G401 (cell line): ENCODE measurements at regions not wholly inside any gene's neighbourhood (a gene's known extent, or its start where the extent isn't known, plus 50 kb on each side); places are given as distances from the start of the nearest gene placed in this dataset.

Experiments
- DNase-seq: peaks from one replicate; pipeline ENCODE4 v3.0.0-alpha.2; 2015; ENCODE audit warnings: low spot score
- in situ Hi-C: cut with HindIII; loops from 2 replicates; pipeline ENCODE4 v1.10.0; 2016; ENCODE audit warnings: low sequenced_read_pairs, mixed read lengths

GRCh38 chr4:19358015-19358414, 893.7 kb upstream of the SLIT2 start:
- DNase-seq, result no peak

DNA sequence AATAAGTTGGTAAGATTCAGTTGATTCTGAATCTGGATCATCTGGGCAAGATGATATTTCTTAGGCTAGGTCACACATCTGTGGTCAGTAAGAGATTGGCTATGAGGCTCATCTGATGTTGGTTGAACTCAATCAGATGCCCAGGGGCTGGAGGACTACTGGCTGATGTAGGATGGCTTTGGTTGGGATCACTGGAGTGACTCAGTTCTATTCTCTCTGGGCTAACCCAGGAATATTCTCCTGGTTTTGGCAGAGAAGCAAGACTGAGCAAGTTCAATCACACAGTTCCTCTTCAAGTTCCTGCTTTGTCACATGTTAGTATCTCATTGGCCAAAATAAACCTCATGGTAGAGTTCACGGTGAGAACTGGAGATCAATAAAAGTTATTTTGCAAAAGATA, 902.3 kb upstream of the SLIT2 start:
- in situ Hi-C loops, result no loop called here
- DNase-seq, result no peak

More at GRCh38 chr4:19358015-19358414, 893.7 kb upstream of the SLIT2 start:
- in situ Hi-C loops, result no loop called here

DNA sequence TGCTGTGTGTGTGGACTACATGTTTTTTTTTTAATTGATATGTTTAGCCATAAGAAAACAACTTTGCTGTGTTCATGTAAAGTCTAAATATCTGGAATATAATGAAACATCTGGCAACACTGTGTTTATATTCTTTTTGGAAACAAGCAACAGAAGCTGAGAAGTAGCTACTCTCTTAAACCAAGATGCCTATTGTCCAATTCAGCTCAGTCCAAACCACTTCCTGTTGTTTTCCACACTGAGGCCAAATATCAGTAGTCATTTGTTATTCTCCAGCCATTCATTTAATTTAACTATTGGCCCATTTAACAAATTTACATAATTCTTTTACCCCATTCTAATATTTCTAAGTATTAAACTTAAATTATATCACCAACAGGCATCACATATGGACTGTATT, 903.0 kb upstream of the SLIT2 start:
- no peak for DNase-seq
- in situ Hi-C loops, result no loop called here

GRCh38 chr4:19346636-19347035, 905.1 kb upstream of the SLIT2 start:
- no peak for DNase-seq
- in situ Hi-C loops, result no loop called here

DNA sequence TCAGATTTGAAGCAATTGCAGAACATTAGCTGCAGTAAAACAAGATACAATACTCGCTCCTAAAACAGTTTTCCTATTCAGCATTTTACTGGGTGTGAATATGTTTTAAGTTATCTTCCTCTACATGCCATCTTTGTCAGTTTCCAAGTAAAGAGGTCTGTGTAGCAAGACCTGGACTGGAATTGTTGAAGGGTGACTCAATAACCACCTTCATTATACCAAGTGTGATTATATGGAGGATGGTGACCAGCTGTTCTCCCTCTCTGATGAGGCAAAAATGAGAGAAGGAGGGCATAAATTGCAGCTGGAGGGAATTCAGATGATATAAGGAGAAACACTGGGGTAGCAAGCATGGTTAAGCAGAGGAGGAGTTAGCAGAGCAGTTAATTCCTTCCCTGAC, 922.1 kb upstream of the SLIT2 start:
- in situ Hi-C loops, result no loop called here
- no peak for DNase-seq

GRCh38 chr4:19329077-19329476, 922.6 kb upstream of the SLIT2 start:
- no peak for DNase-seq
- in situ Hi-C loops, result no loop called here

DNA sequence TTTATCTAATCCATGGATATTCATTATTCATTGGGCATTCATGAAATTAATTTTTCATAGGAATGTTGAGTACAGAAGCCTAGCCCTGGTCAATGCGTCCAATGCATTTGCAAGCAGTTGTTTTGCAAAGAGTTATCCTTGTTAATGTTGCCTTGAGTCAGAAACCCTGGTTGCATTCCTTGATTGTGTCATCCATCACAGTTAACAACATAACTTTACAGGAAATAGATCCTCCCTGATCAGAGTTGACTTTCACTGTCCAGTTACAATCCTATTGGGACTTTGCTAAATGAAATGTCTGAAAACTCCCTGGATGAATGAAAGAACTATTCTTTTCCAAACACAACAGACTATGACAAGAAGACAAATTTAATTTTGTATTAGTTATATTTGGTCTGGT, 924.3 kb upstream of the SLIT2 start:
- no peak for DNase-seq
- in situ Hi-C loops, result no loop called here

DNA sequence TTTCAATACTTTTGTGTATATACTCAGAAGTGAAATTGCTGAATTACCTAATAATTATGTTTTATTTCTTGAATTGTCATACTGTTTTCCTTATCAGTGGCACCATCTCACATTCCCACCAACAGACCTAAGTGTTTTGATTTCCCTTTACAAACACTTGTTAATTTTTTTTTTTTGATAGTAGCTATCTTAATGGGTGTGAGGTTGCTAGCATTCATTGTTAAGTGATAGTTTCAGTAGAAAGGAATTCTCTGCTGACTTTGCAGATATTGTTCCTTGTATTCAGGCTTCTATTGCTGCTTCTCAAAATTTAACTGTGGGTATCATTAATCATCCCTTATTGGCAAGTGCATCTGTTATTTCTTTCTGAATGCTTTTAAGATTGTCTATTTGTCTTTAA, 927.5 kb upstream of the SLIT2 start:
- no peak for DNase-seq
- in situ Hi-C loops, result no loop called here

DNA sequence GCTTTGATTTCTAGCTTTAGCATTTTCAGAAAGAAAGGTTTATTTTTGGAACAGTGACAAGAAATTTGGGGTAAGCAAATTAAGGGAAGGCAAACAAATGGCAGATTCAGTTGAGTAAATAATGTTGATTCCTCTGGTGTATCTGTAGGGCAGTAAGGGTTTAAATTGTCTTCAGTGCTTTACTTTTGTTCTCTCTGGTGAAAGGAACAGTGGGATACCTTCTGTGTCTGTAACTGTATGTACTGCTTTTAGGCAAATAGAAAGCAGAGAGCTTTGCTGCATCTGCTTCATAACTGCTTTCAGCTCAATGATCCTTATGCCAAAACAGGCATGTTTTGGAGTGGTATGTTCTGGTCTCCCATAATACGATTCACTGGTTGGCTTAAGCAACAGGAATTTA, 932.1 kb upstream of the SLIT2 start:
- in situ Hi-C loops, result no loop called here
- no peak for DNase-seq

DNA sequence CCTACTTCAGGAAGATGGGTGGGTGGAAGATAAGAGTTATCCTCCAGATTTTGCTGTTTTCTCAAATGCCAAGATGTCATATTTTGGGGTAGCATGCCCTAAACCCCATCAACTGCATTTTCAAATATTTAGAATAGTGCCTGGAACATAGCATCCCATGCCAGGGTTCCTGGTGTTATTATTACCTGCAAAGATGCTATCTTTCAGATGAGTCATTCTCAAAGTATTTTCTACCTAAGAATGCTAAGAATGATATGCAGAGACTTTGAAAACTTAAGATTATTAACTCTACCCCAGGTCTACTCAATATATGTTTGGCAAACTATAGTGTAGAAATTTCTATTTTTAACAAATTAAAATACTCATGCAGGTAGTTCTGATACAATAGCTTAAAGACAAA, 934.3 kb upstream of the SLIT2 start:
- in situ Hi-C loops, result no loop called here
- no peak for DNase-seq

GRCh38 chr4:19314116-19314515, 937.6 kb upstream of the SLIT2 start:
- in situ Hi-C loops, result no loop called here
- DNase-seq, result no peak

GRCh38 chr4:19309378-19309777, 942.3 kb upstream of the SLIT2 start:
- DNase-seq, result no peak
- in situ Hi-C loops, result no loop called here

DNA sequence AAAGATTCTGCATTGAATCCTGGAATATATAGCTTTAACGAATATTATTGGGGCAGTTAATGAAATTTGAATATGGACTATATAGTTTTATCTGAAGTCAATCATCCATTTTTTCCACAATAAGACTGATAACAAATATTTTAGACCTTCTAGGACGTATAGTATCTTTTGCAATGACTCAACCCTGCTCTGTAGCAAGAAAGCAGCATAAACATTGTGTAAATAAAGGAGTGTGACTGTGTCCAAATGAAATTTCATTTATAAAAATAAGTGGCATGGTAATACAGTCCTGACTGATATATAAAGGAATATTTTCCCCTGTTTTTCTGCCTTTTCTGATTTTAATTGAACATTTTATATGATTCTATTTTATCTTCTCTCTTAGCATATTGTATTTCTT, 947.7 kb upstream of the SLIT2 start:
- no peak for DNase-seq
- in situ Hi-C loops, result no loop called here

DNA sequence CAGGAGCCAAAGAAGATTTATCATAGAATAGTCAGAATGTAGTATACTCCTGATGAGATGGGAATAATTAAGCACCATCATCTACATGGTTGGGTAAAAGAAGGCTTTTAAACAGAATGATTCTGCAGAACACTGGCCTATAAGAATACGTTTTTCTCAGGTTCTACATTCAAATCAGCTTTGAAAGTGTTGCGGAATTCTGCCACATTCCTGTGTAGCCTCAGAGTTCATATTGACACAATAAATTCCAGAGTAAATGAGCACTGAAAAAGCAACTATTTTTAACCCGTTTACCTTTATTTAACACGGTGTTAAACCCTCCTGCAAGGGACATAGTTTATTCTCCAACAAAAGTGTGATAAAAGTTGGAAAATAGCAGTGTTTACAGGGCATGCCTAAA, 950.2 kb upstream of the SLIT2 start:
- no peak for DNase-seq
- in situ Hi-C loops, result no loop called here

DNA sequence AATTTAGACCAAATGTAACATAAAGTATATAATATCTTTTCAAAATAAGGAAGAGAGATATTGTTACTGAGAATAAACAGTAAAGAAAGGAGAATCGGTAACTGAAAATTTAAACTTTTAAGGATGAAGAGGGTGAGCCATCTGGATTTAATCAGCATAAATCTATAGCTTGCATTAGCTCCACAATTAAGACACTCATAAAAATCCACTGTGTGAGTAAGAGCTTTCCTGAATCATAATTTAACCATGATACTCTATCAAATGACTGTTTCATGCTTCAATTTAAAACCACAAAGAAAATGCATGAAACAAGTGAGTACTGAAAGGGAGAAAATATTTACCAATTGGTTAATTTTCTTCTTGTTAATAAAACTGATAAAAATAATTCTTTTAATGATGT, 951.5 kb upstream of the SLIT2 start:
- no peak for DNase-seq

DNA sequence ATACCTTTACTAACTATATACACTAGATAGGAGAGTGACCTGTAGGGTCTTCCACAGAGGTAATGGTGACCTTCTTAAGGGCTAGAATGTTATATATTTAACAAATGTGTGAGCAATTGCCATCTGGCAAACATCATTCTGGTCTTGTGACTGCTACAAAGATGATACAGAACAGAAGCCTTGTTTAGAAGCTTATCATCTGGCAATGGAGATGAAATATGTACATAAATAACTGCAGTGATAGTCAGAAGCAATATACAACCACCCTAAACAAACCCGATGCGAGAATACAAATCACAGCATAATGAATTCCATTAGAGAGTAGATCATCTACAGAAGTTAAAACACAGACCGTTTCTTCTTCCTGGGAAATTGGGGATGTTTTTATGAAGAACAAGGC, 952.7 kb upstream of the SLIT2 start:
- no peak for DNase-seq
- in situ Hi-C loops, result no loop called here

More for the DNA sequence above, 951.5 kb upstream of the SLIT2 start:
- in situ Hi-C loops, result no loop called here

DNA sequence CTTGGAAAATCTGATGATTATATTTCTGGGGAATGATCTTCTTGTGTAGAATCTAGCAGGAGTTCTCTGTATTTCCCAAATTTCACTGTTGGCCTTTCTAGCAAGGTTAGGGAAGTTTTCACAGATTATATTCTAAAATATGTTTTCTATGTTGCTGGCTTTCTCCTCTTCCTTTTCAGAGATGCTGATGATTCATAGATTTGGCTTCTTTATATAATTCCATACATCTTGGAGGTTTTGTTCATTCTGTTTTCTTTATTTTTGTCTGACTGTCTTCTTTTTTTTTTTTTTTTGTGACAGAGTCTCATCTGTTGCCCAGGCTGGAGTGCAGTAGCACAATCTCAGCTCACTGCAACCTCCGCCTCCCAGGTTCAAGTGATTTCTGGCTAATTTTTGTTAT, 957.9 kb upstream of the SLIT2 start:
- no peak for DNase-seq
- in situ Hi-C loops, result no loop called here

GRCh38 chr4:19293080-19293479, 958.6 kb upstream of the SLIT2 start:
- DNase-seq, result no peak
- in situ Hi-C loops, result no loop called here

DNA sequence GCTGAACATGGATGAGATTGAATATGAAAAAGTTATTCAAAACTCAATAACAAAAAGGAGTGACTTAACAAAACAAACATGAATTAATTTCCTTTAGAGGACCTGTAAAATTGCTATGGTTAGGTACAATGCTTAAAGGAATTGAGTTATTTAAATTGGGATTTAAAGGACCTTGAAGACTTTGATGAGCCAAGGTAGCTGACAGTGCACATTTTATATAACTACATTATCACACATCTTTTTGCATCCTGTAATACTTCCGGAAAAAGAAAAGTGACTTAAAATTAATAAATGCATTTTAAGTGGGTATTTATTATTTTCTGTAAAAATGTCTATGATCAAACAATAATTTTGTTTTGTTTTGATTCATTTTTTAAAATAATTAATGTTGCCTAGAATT, 964.8 kb upstream of the SLIT2 start:
- DNase-seq, result no peak
- in situ Hi-C loops, result no loop called here

DNA sequence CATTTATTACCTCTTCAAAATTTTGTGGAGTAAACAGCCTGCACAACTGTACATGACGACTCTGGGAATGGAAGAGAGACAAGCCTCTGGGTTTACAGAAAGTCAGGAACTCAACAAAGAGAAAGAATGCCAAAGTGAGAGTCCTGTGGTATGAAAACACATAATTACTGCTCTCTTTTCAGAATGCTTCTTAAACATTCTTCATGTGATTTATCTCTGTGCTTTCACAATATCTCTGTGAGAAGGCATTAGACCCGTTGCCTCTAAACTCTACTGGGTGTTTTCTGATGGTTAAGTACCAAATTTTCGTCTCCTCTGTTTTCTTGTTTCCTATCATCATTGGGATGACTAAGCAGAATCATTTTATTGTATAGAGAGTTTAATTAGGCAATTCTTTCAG, 966.6 kb upstream of the SLIT2 start:
- no peak for DNase-seq

DNA sequence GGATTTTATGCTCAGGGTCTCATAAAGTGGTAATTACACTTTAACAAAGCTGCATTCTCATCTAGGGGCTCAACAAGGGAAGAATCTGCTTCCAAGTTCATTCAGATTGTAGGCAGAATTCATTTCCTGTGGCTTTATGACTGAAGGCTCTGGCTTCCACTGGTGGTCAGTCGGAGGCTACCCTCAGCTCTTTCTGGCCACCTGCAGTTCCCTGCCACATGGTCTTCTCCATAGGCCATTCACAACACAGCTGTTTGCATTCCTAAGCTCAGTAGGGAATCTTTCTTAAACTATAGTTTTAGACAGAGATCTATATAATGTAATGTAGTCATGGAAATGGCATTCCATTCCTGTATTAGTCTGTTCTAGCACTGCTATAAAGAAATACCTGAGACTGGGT, 973.0 kb upstream of the SLIT2 start:
- in situ Hi-C loops, result no loop called here
- no peak for DNase-seq

More for the DNA sequence above, 966.6 kb upstream of the SLIT2 start:
- in situ Hi-C loops, result no loop called here

- in situ Hi-C loops, result no loop called here
- DNase-seq, result no peak
These were observed 985.1 kb upstream of the SLIT2 start for GRCh38 chr4:19266566-19266965.
